CD8-positive, alpha-beta memory T cell (primary cell): ENCODE measurements at regions not wholly inside any gene's neighbourhood (a gene's known extent, or its start where the extent isn't known, plus 50 kb on each side); places are given as distances from the start of the nearest gene placed in this dataset.
A peak's percentile ranks its signal among the peaks of the same experiment; 100 is the strongest.

Experiments used
- CTCF ChIA-PET: fragments of 350-600 bp; sonication (Branson Sonifier 250); formaldehyde crosslinking; loops from one replicate; lab custom pipeline; 2021; ENCODE audit warnings: antibody characterized with exemption; lab: Charles Lee
- POLR2A ChIA-PET: fragments of 350-600 bp; sonication (Branson Sonifier 250); formaldehyde crosslinking; loops from one replicate; lab custom pipeline; 2021; ENCODE audit warnings: antibody characterized with exemption; lab: Charles Lee
- DNase-seq, 5 donors: peaks; one replicate each; pipeline versions ENCODE4 v3.0.0 to v3.0.0-alpha.2; 2020 to 2022; ENCODE audit warnings: mixed read lengths in 1 of 5
- H3K27ac ChIP-seq: one replicate; pipeline ENCODE4 v1.7.0; 2013; ENCODE audit warnings: low read depth, mild to moderate bottlenecking, low read length, moderate library complexity
- H3K27me3 ChIP-seq: 2 replicates; pipeline ENCODE4 v1.7.0; 2013; ENCODE audit warnings: low read length, mild to moderate bottlenecking; ENCODE audit not compliant: insufficient read depth, poor library complexity, severe bottlenecking
- H3K36me3 ChIP-seq: 2 replicates; pipeline ENCODE4 v1.7.0; 2013; ENCODE audit warnings: mild to moderate bottlenecking, low read length, moderate library complexity; ENCODE audit not compliant: insufficient read depth
- H3K4me1 ChIP-seq: 2 replicates; pipeline ENCODE4 v1.7.0; 2013; ENCODE audit warnings: mild to moderate bottlenecking, low read length, moderate library complexity; ENCODE audit not compliant: insufficient read depth
- H3K4me3 ChIP-seq: 2 replicates; pipeline ENCODE4 v1.7.0; 2013; ENCODE audit warnings: mild to moderate bottlenecking, low read length
- H3K9me3 ChIP-seq: 2 replicates; pipeline ENCODE4 v1.7.0; 2013; ENCODE audit warnings: mild to moderate bottlenecking, low read length
- H3K27ac Mint-ChIP-seq, 8 donors: one replicate each; pipeline ENCODE4 v1.8.0; 2020 to 2021; ENCODE audit warnings: mixed read lengths in 8 of 8, mild to moderate bottlenecking in 6 of 8, inconsistent platforms in 3 of 8, moderate library complexity in 3 of 8
- H3K27me3 Mint-ChIP-seq, 2 donors: one replicate each; pipeline ENCODE4 v1.8.0; 2020 to 2021; ENCODE audit warnings: mixed read lengths in 2 of 2, mild to moderate bottlenecking in 1 of 2, moderate library complexity in 1 of 2
- H3K36me3 Mint-ChIP-seq, 3 donors: one replicate each; pipeline ENCODE4 v1.8.0; 2020 to 2021; ENCODE audit warnings: mixed read lengths in 3 of 3, inconsistent platforms in 1 of 3, mild to moderate bottlenecking in 1 of 3
- H3K4me1 Mint-ChIP-seq, 3 donors: one replicate each; pipeline ENCODE4 v1.8.0; 2020 to 2021; ENCODE audit warnings: mixed read lengths in 3 of 3, inconsistent platforms in 1 of 3, mild to moderate bottlenecking in 1 of 3
- H3K4me3 Mint-ChIP-seq, 7 donors: one replicate each; pipeline ENCODE4 v1.8.0; 2020 to 2021; ENCODE audit warnings: mixed read lengths in 7 of 7, mild to moderate bottlenecking in 6 of 7, moderate library complexity in 4 of 7, inconsistent platforms in 2 of 7
- H3K9me3 Mint-ChIP-seq, 5 donors: one replicate each; pipeline ENCODE4 v1.8.0; 2020 to 2022; ENCODE audit warnings: mixed read lengths in 5 of 5, mild to moderate bottlenecking in 3 of 5, moderate library complexity in 2 of 5, inconsistent platforms in 1 of 5

GRCh38 chrY:12555005-12555404, 146.0 kb upstream of the USP9Y start:
- Histone ChIP-seq H3K27me3 (no peaks in the 10 kb centered on the region), H3K36me3 (no peaks in the 10 kb centered on the region), H3K9me3 (no peaks in the 10 kb centered on the region), H3K4me3 (no peak overlapping the region), H3K27ac (no peak overlapping the region), H3K4me1 (peaks cover 9% of the 10 kb centered on the region)
- Mint-ChIP-seq H3K4me1 (peaks cover 0 to 50% (median 0%) of the 10 kb centered on the region in 3 donors), H3K9me3 (no peaks in the 10 kb centered on the region), H3K36me3 (no peaks in the 10 kb centered on the region), H3K27ac (no peak overlapping the region), H3K4me3 (no peak overlapping the region), H3K27me3 (no peaks in the 10 kb centered on the region)
- ChIA-PET POLR2A (no interaction called here), CTCF (no interaction called here)
- DNase-seq: no peak

- no peaks in the 10 kb centered on the region for H3K36me3 ChIP-seq
These were observed 142.0 kb upstream of the USP9Y start for GRCh38 chrY:12559007-12559406.

GRCh38 chrY:12576278-12576677, 124.8 kb upstream of the USP9Y start:
- Mint-ChIP-seq H3K27me3 (no peaks in the 10 kb centered on the region), H3K9me3 (no peaks in the 10 kb centered on the region), H3K4me1 (peaks cover 0 to 7% (median 0%) of the 10 kb centered on the region in 3 donors), H3K36me3 (no peaks in the 10 kb centered on the region), H3K4me3 (no peak overlapping the region), H3K27ac (no peak overlapping the region)
- Histone ChIP-seq H3K9me3 (no peaks in the 10 kb centered on the region), H3K4me3 (no peak overlapping the region), H3K4me1 (no peaks in the 10 kb centered on the region), H3K27ac (no peak overlapping the region), H3K36me3 (no peaks in the 10 kb centered on the region), H3K27me3 (no peaks in the 10 kb centered on the region)
- ChIA-PET POLR2A (no interaction called here), CTCF (no interaction called here)
- DNase-seq: no peak

More at GRCh38 chrY:12559007-12559406, 142.0 kb upstream of the USP9Y start:
- Histone ChIP-seq H3K27me3 (no peaks in the 10 kb centered on the region), H3K9me3 (no peaks in the 10 kb centered on the region), H3K27ac (no peak overlapping the region), H3K4me1 (no peaks in the 10 kb centered on the region), H3K4me3 (no peak overlapping the region)
- Mint-ChIP-seq H3K27me3 (no peaks in the 10 kb centered on the region), H3K4me1 (peaks cover 0 to 25% (median 0%) of the 10 kb centered on the region in 3 donors), H3K36me3 (peaks cover 0 to 2% (median 0%) of the 10 kb centered on the region in 3 donors), H3K9me3 (peaks cover 0 to 11% (median 0%) of the 10 kb centered on the region in 5 donors), H3K27ac (no peak overlapping the region), H3K4me3 (no peak overlapping the region)
- DNase-seq: no peak
- ChIA-PET CTCF (interaction anchor here (0.8 kb wide), 1 partner anchor 62 kb away, joined by 3 read pairs; no protein-coding TSS in a partner anchor), POLR2A (no interaction called here)

- Histone ChIP-seq H3K27ac (peak overlapping the region; percentile 43), H3K27me3 (no peaks in the 10 kb centered on the region), H3K4me1 (peaks cover 17% of the 10 kb centered on the region), H3K4me3 (peak overlapping the region; percentile 32), H3K9me3 (peaks cover 7% of the 10 kb centered on the region), H3K36me3 (no peaks in the 10 kb centered on the region)
- Mint-ChIP-seq H3K9me3 (peaks cover 0 to 31% (median 0%) of the 10 kb centered on the region in 5 donors), H3K36me3 (peaks cover 0 to 35% (median 0%) of the 10 kb centered on the region in 3 donors), H3K27ac (peak overlapping the region in 2 of 8 donors; percentile 81 to 84), H3K4me3 (peak overlapping the region in 2 of 7 donors; percentile 53 to 75), H3K4me1 (peaks cover 0 to 59% (median 0%) of the 10 kb centered on the region in 3 donors), H3K27me3 (no peaks in the 10 kb centered on the region)
- CTCF ChIA-PET: no interaction called here
- POLR2A ChIA-PET: interaction anchor here (0.6 to 1.0 kb wide), 3 partner anchors 27 to 301 kb away, joined by 3 to 5 read pairs (median 4); no protein-coding TSS in a partner anchor
- peak in 3 of 5 donors; percentile 3 to 60 (median 13) for DNase-seq
These were observed 107.4 kb upstream of the USP9Y start for GRCh38 chrY:12593532-12594216.

- Histone ChIP-seq H3K27ac (no peak overlapping the region), H3K4me1 (peaks cover 16% of the 10 kb centered on the region), H3K4me3 (peak overlapping the region; percentile 19), H3K27me3 (no peaks in the 10 kb centered on the region), H3K36me3 (no peaks in the 10 kb centered on the region), H3K9me3 (peaks cover 7% of the 10 kb centered on the region)
- H3K36me3 Mint-ChIP-seq: peaks cover 0 to 44% (median 0%) of the 10 kb centered on the region in 3 donors
- H3K4me1 Mint-ChIP-seq: peaks cover 0 to 89% (median 0%) of the 10 kb centered on the region in 3 donors
- CTCF ChIA-PET: interaction anchor here (0.9 kb wide), 1 partner anchor 23 kb away, joined by 3 read pairs; no protein-coding TSS in a partner anchor
- H3K9me3 Mint-ChIP-seq: peaks cover 0 to 31% (median 0%) of the 10 kb centered on the region in 5 donors
- no peak for DNase-seq
- POLR2A ChIA-PET: no interaction called here
- H3K4me3 Mint-ChIP-seq: peak overlapping the region in 1 of 7 donors; percentile 14
- H3K27ac Mint-ChIP-seq: peak overlapping the region in 2 of 8 donors; percentile 52 to 55
- H3K27me3 Mint-ChIP-seq: no peaks in the 10 kb centered on the region
These were observed 102.2 kb upstream of the USP9Y start for GRCh38 chrY:12598783-12599182.

GRCh38 chrY:12605426-12605825, 95.6 kb upstream of the USP9Y start:
- Mint-ChIP-seq H3K27me3 (no peaks in the 10 kb centered on the region), H3K36me3 (peaks cover 0 to 7% (median 0%) of the 10 kb centered on the region in 3 donors), H3K27ac (no peak overlapping the region), H3K4me1 (peaks cover 0 to 29% (median 0%) of the 10 kb centered on the region in 3 donors), H3K4me3 (no peak overlapping the region), H3K9me3 (no peaks in the 10 kb centered on the region)
- Histone ChIP-seq H3K4me1 (no peaks in the 10 kb centered on the region), H3K9me3 (no peaks in the 10 kb centered on the region), H3K27me3 (no peaks in the 10 kb centered on the region), H3K27ac (no peak overlapping the region), H3K4me3 (no peak overlapping the region), H3K36me3 (no peaks in the 10 kb centered on the region)
- DNase-seq: no peak
- ChIA-PET CTCF (no interaction called here), POLR2A (no interaction called here)

GRCh38 chrY:12610861-12611260, 90.2 kb upstream of the USP9Y start:
- no peak overlapping the region for H3K27ac ChIP-seq
- Mint-ChIP-seq H3K9me3 (peaks cover 0 to 16% (median 0%) of the 10 kb centered on the region in 5 donors), H3K4me1 (peaks cover 0 to 12% (median 0%) of the 10 kb centered on the region in 3 donors), H3K4me3 (no peak overlapping the region), H3K36me3 (peaks cover 0 to 9% (median 0%) of the 10 kb centered on the region in 3 donors), H3K27ac (no peak overlapping the region), H3K27me3 (no peaks in the 10 kb centered on the region)
- ChIA-PET CTCF (no interaction called here), POLR2A (no interaction called here)
- no peak for DNase-seq
- no peaks in the 10 kb centered on the region for H3K27me3 ChIP-seq
- H3K36me3 ChIP-seq: no peaks in the 10 kb centered on the region
- no peaks in the 10 kb centered on the region for H3K9me3 ChIP-seq
- no peaks in the 10 kb centered on the region for H3K4me1 ChIP-seq
- no peak overlapping the region for H3K4me3 ChIP-seq

GRCh38 chrY:12615733-12616446, 85.1 kb upstream of the USP9Y start:
- H3K4me1 ChIP-seq: no peaks in the 10 kb centered on the region
- no peak overlapping the region for H3K4me3 Mint-ChIP-seq
- ChIA-PET CTCF (no interaction called here), POLR2A (no interaction called here)
- peaks cover 0 to 16% (median 0%) of the 10 kb centered on the region in 5 donors for H3K9me3 Mint-ChIP-seq
- H3K27ac Mint-ChIP-seq: no peak overlapping the region
- H3K36me3 Mint-ChIP-seq: peaks cover 0 to 9% (median 0%) of the 10 kb centered on the region in 3 donors
- no peaks in the 10 kb centered on the region for H3K27me3 Mint-ChIP-seq
- H3K4me3 ChIP-seq: no peak overlapping the region
- no peaks in the 10 kb centered on the region for H3K9me3 ChIP-seq
- no peak overlapping the region for H3K27ac ChIP-seq
- H3K36me3 ChIP-seq: no peaks in the 10 kb centered on the region
- H3K4me1 Mint-ChIP-seq: peaks cover 0 to 29% (median 0%) of the 10 kb centered on the region in 3 donors
- H3K27me3 ChIP-seq: no peaks in the 10 kb centered on the region
- DNase-seq: no peak
